Right lung (tissue), 2 donors: ENCODE measurements at regions not wholly inside any gene's neighbourhood (a gene's known extent, or its start where the extent isn't known, plus 50 kb on each side); places are given as distances from the start of the nearest gene placed in this dataset.
A peak's percentile ranks its signal among the peaks of the same experiment; 100 is the strongest.
"Not testable (repeated sequence)": the region's sequence is repeated elsewhere in the genome, so short reads cannot be mapped to it uniquely, and the experiment has no call there.

Source experiments
- DNase-seq, 2 donors: peaks; one replicate each; pipeline ENCODE4 v3.0.0-alpha.2; 2013

DNA sequence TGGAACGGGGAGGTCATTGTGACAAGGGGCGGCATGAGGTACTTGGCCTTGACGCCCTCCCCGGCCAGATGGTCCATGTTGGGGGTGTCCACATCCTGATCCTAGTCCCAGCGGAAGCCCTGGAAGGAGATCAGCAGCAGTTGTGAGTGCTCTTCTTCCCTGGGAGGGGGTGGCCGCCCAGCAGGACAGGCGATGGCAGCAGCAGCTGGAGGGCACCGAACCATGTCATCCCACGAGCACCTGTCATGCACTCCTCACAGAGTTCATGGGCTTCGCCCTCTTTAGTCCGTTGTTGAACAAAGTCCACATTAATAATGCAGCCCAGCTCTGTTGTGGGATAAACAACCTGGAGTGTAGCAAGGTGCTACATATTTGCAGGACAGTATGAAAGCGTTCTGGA lies 130.7 kb downstream of the UNC93B1 start:
- DNase-seq = not testable (repeated sequence)

DNA sequence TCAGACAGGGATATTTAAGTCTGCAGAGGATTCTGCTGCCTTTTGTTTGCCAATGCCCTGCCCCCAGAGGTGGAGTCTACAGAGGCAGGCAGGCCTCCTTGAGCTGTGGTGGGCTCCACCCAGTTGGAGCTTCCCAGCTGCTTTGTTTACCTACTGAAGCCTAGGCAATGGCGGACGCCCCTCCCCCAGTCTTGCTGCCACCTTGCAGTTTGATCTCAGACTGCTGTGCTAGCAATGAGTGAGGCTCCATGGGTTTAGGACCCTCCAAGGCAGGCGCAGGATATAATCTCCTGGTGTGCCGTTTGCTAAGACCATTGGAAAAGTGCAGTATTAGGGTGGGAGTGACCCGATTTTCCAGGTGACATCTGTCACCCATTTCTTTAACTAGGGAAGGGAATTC lies 132.7 kb downstream of the UNC93B1 start:
- DNase-seq = not testable (repeated sequence)

DNA sequence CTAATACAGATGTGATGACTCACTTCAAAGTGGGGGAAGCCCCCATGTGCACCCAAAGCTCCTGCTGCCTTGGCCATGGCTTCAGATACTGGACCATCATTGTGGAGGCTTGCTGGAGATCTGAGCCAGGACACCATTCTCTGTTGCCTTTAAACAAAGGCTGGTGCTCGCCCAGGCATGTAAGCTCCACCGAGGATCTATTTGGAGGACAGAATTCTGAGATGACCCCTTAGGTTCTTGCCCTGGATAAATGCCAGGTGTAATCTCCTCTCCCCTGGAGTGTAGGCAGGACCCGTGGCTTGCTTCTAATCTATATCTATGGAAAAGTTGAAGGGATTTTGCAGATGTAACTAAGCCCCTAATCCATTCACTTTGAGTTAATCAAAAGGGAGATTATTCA lies 141.0 kb downstream of the UNC93B1 start:
- not testable (repeated sequence) for DNase-seq

DNA sequence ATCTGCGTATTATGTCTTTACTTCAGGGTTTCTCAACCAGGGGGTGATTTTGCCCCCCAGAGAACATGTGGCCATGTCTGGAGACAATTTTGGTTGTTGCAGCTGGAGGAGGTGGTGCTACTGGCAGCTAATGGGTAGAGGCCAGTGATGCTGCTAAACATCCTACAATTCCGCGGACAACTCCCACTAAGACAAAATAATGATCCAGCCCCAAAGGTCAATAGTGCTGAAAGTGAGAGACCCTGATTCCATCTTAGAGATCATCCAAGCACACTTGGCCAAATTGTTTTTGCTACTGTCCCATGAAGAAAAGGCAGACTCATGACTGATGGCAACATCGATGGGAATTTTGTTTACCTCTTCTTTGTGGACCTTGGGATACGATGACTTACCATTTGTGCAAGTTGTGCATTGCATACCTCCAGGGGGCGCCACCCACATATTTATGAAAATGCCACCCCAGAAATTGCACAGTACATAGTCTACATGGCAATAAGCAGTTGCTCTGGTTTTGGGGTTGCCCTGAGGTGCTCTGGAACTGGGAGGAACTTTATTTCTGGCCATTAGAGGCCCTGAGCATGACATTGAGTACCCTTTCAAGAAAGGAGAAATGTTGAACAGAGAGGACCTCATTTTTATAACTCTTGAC lies 144.3 kb downstream of the UNC93B1 start:
- DNase-seq = peak in 1 of 2 donors; percentile 24

DNA sequence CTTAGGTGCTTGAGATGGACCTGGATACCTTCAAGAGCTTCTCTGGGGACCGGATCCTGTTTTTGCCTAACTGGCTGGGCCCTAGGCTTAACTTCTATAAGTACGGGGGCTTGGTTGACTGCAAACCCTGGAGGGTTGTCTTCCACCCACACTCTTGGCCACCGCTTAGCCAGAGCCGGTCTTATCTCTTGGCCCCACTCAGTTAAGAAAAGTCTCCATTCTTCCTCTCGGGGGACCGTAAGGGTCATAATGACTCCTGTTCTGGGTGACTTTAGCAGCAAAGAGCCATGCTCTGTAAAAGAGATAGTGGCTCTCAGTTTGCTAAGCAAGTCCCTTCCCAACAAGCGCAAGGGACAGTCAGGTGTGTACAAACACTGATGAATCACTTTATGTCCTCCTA lies 153.2 kb downstream of the UNC93B1 start:
- not testable (repeated sequence) for DNase-seq

DNA sequence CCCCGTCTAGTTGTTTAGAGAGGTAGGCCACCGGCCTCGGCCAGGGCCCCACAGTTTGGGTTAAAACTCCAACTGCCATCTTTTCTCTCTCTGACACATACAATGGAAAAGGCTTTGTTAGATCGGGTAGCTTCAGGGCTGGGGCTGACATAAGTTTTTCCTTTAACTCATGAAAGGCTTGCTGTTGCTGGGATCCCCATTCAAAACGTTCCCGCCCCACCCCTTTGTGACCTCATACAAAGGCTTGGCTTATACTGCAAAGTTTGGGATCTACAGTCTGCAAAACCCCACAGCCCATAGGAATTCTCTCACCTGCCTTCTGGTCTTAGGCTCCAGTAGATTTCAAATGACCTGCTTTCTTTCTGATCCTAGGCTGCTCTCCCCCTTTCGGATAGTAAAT lies 154.1 kb downstream of the UNC93B1 start:
- DNase-seq = not testable (repeated sequence)

DNA sequence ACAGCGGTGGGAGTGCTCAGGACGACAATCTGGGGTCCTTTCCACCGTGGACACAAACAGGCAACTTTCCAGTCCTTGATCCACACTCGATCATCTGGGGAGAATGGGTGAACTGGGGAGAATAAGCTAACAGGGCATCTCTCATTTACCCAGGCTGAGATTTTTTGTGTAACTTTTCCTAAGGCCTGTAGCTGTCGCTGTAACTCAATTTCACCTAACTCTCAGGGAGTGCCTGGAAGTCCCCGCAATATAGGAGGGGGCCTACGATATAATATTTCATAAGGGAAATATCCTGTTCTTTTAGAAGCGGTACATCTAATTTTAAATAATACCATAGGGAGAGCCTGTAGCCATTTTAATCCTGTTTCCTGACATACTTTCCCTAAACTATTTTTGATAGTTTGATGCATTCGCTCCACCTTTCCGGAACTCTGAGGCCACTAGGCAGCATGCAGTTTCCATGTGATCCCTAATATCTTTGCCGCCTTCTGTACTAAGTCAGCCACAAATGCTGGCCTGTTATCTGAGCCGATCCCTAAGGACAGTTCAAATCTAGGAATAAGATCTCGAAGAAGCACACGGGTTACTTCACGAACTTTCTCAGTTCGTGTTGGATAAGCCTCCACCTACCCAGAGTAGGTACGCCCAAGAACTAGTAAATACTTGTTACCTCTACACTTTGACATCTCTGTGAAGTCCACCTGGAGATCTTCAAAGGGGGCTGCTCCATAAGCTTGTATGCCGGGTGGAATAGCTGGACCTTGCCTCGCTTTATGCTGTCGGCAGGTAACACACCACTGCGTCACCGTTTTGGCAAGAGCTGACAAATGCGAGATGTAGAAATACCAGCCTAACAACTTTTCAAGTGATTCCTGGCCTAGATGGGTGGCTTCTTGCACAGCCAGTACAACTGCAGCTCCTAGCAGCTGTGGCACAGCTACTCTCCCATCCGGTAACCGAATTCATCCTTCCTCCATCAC lies 155.7 kb downstream of the UNC93B1 start:
- DNase-seq = peak in 1 of 2 donors; percentile 33

DNA sequence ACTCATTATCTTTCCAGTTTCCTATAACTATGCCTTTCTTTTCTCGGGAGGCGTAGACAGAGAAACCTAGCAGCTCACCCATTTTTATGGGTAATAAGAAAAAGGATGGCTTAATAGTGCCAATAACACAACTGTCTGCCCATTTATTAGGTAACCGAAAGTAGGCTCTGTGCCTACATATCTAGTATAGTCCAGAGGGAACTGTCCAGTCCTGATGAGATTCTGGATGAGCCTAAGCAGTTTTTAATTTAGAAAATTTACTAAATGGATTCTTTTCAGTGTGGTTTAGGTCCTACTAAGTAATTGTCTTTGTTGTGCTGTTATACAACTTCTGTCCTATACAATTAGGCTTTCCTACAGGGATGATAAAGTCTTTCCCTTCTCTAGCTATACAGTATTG lies 157.6 kb downstream of the UNC93B1 start:
- not testable (repeated sequence) for DNase-seq

DNA sequence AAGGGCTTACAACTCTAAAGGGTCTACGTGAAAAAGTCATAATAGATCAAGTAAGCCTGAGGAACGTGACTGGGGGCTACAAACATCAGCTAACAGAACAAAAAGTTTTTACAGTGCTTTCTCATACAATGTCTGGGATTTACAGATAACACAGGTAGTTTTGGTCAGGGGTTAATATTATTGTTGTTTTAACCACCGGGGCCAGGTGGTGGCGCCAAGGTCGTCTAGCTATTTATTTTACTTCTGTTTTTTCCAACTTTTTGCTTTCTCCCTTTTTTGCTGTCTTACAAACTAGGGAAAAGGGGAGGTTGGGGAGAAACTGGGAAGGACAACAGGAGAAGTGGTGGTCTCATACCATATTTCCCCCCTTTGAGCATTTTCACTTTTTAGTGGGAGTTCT lies 158.6 kb downstream of the UNC93B1 start:
- DNase-seq = not testable (repeated sequence)

DNA sequence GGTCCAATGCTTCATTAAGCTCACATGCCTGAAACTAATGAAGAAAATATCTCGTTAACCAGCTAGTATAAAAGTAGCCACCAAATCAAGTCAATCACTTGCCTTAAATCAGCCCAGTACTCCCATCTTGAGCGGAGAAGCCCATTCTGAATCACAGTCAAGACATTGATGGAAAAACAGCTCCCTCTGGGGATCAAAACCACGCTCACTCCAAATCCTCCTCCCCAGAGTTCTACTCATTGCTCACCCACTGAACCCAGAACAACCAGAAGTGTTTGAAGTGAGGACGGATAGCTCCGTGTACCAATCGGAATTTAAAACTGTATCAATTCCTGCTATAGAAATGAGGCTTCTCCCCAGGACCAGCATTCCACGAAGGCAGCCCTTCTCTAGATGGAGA lies 163.3 kb downstream of the UNC93B1 start:
- not testable (repeated sequence) for DNase-seq

DNA sequence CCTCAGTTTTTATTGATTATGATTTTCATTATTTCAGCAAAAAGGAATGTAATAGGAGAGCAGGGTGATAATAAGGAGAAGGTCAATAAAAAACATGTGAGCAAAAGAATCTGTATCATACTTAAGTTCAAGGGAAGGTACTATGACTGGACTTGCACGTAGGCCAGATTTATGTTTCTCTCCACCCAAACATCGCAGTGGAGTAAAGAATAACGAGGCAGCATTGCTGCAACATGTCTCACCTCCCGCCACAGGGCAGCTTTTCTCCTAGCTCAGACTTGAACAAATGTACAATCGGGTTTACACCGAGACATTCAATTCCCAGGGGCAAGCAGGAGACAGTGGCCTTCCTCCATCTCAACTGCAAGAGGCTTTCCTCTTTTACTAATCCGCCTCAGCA lies 155.7 kb upstream of the ALDH3B2 start:
- DNase-seq = not testable (repeated sequence)

DNA sequence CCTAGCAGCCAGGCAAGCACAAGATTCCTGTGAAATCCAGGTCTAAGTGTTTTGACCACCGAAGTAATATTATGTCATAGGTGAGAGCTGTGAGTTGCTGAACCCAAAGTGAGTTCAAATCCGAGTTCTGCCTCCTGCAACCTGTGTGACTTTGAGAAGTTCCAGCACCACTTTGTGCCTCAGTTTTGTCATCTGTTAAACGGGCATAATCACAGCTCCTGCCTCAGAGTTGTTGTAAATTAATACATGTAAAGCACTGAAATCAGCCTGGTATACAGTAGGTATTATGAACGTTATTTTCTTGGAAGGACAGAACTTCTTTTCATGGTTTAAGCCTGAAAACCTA lies 152.5 kb upstream of the ALDH3B2 start:
- DNase-seq = not testable (repeated sequence)

DNA sequence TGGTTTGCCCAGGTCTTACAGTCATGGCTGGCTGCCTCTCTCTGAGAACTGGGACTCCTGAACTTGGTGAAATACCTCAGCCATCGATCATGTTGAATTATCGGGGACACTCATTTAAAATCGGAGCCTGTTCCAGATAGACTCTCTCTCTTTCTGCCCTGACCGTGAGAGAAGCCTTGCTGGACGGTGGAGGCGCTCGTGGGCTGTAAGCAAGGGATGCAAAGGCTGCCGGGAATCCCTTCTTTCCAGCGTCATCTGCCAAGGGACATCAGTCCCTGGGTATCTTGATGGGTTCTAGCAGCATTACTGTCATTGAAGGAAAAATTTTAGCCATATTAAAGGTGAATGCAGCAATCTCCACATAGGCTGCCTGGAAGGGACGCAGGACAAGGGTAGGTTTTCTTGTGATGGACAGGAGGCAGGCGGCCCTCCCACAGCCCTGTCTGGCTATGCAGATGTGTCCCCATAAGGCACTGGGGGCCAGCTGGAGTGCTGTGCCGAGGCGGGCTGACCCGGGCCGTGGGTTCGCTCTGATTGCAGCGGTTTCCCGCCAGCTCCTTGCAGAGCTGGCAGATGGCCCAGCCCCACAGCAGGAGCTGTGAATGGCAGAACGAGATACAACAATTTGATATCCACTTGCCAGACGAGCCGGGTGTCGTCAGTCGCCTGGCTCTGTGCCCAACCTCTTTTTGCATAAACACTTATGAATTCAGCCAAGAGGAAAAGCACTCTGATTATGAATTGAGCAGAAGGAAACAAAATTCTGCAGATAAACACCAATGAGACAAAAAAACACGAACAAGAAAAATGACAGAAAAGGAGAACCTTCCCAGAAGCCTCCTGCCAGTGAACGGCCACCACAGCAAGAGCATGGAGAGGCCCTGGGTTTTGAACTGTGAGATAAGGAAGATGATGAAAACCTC lies 151.9 kb upstream of the ALDH3B2 start:
- peak; percentile 90 to 91 for DNase-seq

DNA sequence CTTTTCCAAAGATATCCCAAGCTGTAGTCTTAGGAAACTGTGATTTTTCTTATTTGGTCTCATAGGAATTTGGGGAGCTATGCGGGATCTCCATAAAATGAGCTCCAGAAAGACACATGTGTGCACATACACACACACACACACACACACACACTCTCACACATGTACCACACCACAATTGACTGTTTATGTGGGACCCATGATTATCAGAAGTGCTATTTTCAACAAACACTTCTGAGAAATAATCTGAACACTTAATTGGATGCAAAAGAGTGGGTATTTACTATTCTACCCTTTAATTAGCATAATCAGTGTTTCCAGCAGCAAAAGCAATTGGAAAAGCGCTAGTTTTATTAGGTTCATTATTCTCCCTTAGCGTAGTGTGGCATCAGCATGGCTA lies 150.4 kb upstream of the ALDH3B2 start:
- not testable (repeated sequence) for DNase-seq

DNA sequence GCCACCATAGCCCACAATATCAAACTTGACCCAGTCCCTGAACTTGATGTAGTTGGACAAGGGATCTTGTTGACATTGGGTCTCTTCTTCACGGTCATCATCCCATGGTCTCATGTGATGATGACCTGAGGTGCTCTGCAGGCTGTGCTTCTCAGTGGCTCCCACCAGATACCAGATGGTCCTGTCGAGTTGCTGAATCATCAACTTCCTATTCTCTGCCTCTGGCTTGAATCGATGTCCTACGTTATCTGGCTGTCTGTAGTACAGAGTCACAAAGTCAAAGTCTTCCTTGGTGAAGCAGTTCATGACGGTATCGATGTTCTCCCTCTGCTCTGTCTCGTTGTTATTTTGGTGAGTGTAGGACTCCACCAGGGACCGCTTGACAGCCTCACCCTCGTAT lies 145.7 kb upstream of the ALDH3B2 start:
- no peak for DNase-seq

DNA sequence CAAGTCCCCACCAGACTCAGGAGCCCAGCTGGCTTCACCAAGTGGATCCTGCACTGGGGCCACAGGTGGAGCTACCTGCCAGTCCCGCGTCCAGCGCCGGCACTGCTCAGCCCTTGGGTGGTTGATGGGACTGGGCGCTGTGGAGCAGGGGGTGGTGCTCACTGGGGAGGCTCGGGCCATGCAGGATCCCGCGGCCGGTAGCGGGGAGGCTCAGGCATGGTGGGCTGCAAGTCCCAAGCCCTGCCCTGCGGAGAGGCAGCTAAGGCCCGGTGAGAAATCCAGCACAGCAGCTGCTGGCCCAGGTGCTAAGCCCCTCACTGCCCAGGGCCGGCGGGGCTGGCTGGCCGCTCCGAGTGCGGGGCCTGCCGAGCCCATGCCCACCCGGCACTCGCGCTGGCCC lies 143.1 kb upstream of the ALDH3B2 start:
- not testable (repeated sequence) for DNase-seq

DNA sequence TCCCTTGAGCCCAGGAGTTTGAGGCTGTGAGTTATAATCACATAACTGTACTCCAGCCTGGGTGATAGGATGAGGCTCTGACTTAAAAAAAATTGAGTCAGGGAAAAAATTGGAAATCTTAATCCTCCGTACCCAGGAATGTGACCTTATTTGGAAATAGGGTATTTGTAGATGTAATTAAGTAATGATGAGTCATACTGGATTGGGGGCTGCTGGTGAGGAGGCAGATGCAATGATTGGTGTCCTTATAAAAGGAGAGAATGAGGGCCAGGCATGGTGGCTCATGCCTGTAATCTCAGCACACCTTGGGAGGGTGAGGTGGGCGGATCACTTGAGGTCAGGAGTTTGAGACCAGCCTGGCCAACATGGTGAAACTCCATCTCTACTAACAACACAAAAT lies 134.9 kb upstream of the ALDH3B2 start:
- not testable (repeated sequence) for DNase-seq

DNA sequence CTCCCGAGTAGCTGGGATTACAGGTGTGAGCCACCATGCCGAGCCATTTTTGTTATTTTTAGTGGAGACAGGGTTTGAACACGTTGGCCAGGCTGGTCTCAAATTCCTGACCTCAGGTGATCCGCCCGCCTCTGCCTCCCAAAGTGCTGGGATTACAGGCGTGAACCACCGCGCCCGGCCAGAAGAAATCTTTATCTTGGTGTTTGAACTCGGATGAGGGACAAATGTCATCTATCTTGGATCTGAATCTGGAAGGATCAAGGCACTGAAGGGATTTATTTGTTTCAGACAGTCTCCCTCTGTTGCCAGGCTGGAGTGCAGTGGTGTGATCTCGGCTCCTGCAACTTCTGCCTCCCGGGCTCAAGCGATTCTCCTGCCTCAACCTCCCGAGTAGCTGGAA lies 133.5 kb upstream of the ALDH3B2 start:
- DNase-seq = not testable (repeated sequence)

DNA sequence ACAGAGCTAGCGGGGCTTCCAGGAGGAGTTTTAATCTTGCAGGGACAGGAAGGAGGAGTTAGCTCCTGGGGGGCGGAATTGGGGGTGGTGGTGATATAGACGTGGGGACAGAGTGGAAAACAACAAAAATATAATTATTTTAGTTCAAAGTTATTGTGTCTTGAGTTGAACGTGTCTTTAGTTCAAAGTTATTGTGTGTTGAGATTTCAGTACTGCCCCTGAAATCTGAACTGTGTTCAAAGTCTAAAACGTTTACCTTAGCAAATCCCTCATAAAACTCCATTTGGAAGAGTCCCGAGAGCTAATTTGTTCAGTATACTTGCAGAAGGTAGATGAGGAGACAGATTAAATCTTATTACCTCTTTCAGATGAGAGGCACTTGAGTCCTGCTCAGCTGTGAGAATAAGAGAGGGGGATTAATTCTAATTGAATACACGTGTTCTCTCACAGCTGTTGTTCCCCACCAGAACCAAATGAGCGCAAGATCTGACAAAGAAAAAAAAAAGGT lies 132.4 kb upstream of the ALDH3B2 start:
- DNase-seq = not testable (repeated sequence)

DNA sequence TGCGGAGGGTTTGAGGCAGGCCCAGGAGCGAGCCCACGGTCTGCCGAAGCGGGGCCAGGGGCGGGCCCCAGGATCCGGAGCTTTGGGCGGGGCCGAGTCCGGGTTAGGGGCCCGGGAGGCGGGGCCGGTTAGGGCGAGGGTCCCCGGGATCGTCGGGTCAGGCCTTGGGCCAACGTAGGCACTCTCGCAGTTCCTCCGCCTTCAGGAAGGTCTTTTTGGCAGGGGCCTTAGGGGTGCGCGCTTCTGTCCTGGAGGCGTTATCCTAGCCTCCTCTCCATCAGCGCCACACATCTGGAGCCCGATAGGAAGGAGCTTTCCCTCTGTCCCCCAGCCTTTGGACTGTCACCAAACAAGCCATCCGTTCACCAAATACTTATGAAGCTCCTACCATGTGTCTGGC lies 131.8 kb upstream of the ALDH3B2 start:
- peak in 1 of 2 donors; percentile 42 for DNase-seq

DNA sequence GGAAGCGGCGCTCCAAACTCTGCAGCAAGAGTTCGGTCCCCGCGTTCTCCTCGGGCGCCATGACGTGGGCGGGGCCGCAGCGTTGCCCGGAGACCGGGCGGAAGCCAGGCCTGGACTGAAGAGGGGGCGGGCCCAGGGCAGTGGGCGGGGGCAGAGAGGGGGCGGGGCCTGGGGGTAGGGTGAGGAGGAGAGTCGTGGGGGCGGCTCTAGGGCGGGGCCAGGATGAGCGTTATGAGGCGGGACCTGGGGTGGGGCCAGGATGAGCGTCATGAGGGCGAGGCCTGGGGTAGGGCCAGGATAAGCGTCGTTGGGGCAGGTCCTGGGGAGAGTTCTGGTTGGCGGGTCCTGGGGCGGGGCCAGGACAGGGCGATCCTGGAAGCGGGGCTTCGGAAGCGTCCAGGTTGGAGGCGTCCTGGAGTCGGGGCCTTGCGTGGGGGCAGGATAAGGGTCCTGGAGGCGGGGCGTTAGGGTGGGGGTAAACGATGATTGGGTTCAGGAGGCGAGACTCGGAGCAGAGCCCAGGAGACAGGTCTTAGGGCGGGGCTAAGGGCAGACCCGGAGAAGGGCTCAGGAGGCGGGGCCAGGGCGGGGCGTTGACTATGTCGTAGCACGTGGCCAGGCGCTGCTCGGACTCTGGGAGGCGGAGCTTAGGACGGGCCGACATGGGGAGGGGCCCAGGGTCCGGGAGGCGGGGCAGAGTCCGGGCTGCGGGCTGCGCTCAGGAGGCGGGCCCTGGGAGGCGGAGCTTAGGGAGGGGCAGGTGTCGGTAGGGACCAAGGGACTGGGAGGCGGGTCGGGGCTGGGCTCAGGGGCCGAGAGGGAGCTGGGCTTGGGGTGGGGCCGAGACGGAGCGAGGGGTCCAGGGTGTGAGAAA lies 131.1 kb upstream of the ALDH3B2 start:
- DNase-seq = peak; percentile 94 to 96
